H1 (cell line): ENCODE measurements at regions not wholly inside any gene's neighbourhood (a gene's known extent, or its start where the extent isn't known, plus 50 kb on each side); places are given as distances from the start of the nearest gene placed in this dataset.

Source experiments
- CEBPB ChIP-seq: IDR thresholded peaks from 2 replicates; pipeline ENCODE4 v1.6.1; 2012; ENCODE audit warnings: low read depth, low read length
- CHD2 ChIP-seq: IDR thresholded peaks from 2 replicates; pipeline ENCODE4 v1.6.1; 2012; ENCODE audit warnings: low read length, improper control_type of control experiment
- EZH2 ChIP-seq: fragments of 200-600 bp; sonication (generic); IDR thresholded peaks from 2 replicates; pipeline ENCODE4 v1.7.1; 2012; ENCODE audit warnings: low read depth, mild to moderate bottlenecking, moderate library complexity, low read length, inconsistent platforms; ENCODE audit not compliant: severe bottlenecking
- POLR2A ChIP-seq, 2 experiments: IDR thresholded peaks; 1 replicate in 1 of 2; 2 replicates in 1 of 2; pipeline ENCODE4 v1.6.1; 2011; ENCODE audit warnings: low read depth in 2 of 2, low read length in 2 of 2, mild to moderate bottlenecking in 2 of 2; ENCODE audit errors: control extremely low read depth in 1 of 2
- RFX5 ChIP-seq: IDR thresholded peaks from 2 replicates; pipeline ENCODE4 v1.6.1; 2011; ENCODE audit warnings: low read depth, low read length, improper control_type of control experiment, borderline replicate concordance
- SRF ChIP-seq: IDR thresholded peaks from 2 replicates; pipeline ENCODE4 v1.6.1; 2011; ENCODE audit warnings: mild to moderate bottlenecking, low read depth, low read length, moderate library complexity
- TEAD4 ChIP-seq: IDR thresholded peaks from 2 replicates; pipeline ENCODE4 v1.6.1; 2012; ENCODE audit warnings: low read depth, low read length, inconsistent platforms, mixed read lengths
- ZNF274 ChIP-seq: IDR thresholded peaks from 2 replicates; pipeline ENCODE4 v1.7.0; 2012; ENCODE audit warnings: low read length, borderline replicate concordance; ENCODE audit errors: extremely low read depth
- TF ChIP-seq, protein P1 (sequence below), 3 experiments: IDR thresholded peaks; 1 replicate in 2 of 3; 2 replicates in 1 of 3; pipeline versions ENCODE4 v1.5.1 to v1.6.1; 2011; ENCODE audit warnings: low read length in 3 of 3, mild to moderate bottlenecking in 3 of 3, inconsistent platforms in 2 of 3, low read depth in 1 of 3, moderate library complexity in 1 of 3; ENCODE audit not compliant: insufficient read depth in 1 of 3; ENCODE audit errors: control extremely low read depth in 1 of 3
- TF ChIP-seq, protein P2 (sequence below): IDR thresholded peaks from 2 replicates; pipeline ENCODE4 v1.6.1; 2012; ENCODE audit warnings: inconsistent platforms
- TF ChIP-seq, protein P3 (sequence below): IDR thresholded peaks from 2 replicates; pipeline ENCODE4 v1.6.1; 2012; ENCODE audit warnings: low read length, inconsistent platforms

DNA sequence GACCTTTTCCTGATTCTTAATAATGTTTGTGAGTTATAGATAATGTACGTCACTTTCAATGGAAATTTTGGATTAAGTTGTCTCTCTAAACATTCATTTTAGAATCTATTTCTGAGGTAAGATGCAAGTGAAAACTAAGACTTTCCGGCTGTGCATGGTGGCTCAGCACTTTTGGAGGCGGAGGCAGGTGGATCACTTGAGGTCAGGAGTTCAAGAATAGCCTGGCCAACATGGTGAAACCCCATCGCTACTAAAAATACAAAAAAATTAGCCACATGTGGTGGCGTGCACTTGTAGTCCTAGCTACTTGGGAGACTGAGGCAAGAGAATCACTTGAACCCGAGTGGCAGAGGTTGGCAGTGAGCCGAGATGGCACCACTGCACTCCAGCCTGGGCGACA lies 524.6 kb upstream of the SLIT2 start:
- TF ChIP-seq CHD2 (no peak), SRF (no peak), CEBPB (no peak), EZH2 (no peak), POLR2A (IDR thresholded peaks at IDR 0.05; ENCODE audit: control extremely low read depth in 1 of 2, low read depth in 2 of 2, low read length in 2 of 2) (no peak), TEAD4 (no peak), ZNF274 (no peak), RFX5 (no peak)
- TF ChIP-seq, protein P1, sequence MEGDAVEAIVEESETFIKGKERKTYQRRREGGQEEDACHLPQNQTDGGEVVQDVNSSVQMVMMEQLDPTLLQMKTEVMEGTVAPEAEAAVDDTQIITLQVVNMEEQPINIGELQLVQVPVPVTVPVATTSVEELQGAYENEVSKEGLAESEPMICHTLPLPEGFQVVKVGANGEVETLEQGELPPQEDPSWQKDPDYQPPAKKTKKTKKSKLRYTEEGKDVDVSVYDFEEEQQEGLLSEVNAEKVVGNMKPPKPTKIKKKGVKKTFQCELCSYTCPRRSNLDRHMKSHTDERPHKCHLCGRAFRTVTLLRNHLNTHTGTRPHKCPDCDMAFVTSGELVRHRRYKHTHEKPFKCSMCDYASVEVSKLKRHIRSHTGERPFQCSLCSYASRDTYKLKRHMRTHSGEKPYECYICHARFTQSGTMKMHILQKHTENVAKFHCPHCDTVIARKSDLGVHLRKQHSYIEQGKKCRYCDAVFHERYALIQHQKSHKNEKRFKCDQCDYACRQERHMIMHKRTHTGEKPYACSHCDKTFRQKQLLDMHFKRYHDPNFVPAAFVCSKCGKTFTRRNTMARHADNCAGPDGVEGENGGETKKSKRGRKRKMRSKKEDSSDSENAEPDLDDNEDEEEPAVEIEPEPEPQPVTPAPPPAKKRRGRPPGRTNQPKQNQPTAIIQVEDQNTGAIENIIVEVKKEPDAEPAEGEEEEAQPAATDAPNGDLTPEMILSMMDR (IDR thresholded peaks at IDR 0.05; ENCODE audit: control extremely low read depth in 1 of 3, insufficient read depth in 1 of 3, low read depth in 1 of 3, low read length in 3 of 3) = no peak
- TF ChIP-seq, protein P2, sequence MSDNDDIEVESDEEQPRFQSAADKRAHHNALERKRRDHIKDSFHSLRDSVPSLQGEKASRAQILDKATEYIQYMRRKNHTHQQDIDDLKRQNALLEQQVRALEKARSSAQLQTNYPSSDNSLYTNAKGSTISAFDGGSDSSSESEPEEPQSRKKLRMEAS = no peak
- TF ChIP-seq, protein P3, sequence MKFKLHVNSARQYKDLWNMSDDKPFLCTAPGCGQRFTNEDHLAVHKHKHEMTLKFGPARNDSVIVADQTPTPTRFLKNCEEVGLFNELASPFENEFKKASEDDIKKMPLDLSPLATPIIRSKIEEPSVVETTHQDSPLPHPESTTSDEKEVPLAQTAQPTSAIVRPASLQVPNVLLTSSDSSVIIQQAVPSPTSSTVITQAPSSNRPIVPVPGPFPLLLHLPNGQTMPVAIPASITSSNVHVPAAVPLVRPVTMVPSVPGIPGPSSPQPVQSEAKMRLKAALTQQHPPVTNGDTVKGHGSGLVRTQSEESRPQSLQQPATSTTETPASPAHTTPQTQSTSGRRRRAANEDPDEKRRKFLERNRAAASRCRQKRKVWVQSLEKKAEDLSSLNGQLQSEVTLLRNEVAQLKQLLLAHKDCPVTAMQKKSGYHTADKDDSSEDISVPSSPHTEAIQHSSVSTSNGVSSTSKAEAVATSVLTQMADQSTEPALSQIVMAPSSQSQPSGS = no peak
